ENCODE measurements at regions not wholly inside any gene's neighbourhood (a gene's known extent, or its start where the extent isn't known, plus 50 kb on each side); places are given as distances from the start of the nearest gene placed in this dataset.
"Not testable (repeated sequence)": the region's sequence is repeated elsewhere in the genome, so short reads cannot be mapped to it uniquely, and the experiment has no call there.

GRCh38 chr1:199877526-199878384 lies 149.8 kb upstream of the NR5A2 start:
- no peak for DNase-seq

DNA sequence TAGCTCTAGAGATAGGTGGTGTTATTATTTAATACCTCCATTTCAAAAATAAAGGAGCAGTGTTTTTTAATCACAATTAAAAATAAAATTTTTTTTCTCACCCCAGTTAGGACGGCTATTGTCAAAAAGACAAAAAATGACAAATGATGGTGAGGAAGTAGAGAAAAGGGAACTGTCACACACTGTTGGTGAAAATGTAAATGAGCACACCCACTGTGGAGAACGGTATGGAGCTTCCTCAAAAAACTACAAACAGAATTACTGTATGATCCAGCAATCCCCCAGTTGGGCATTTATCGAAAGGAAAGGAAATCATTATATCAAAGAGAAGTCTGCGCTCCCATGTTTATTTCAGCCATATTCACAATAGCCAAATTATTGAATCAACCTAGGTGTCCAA lies 148.7 kb upstream of the NR5A2 start:
- DNase-seq = no peak

DNA sequence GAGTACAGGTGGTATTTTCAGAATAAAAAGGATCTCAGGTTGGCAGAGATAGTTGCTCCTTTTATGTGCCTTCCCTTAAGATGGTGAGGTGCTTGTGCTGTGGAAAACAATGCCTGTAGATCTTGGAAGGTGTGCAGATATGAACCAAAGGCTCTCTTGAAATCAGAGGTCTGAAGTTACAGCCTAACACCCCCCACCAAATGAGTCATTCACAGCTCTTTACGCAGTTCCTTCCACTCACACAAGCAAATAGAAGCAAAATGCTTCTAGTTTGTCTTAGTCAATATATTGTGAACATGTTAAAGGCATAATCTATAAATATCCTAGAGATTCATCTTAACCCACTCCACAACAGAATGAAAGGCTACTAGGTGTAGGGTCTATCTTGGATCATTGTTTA lies 128.9 kb upstream of the NR5A2 start:
- no peak for DNase-seq

DNA sequence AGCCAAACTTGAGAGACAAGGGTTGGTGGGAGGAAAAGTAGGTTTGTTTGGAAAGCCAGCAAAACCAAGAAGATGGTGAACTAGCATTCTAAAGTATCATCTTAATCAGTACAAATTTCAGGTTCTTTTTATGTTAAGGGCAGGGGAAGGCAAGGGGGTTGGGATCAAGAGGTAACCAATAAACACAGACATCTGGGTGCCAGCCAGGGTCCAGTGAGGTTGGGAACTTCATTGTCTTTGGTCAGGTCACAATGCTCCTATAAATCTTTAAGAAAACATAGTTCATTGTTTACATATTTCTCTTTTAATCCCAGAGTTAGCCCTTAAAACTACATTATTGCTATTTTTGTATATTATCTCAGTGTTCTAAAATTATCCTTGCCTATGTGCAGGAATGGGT lies 126.2 kb upstream of the NR5A2 start:
- DNase-seq = no peak

DNA sequence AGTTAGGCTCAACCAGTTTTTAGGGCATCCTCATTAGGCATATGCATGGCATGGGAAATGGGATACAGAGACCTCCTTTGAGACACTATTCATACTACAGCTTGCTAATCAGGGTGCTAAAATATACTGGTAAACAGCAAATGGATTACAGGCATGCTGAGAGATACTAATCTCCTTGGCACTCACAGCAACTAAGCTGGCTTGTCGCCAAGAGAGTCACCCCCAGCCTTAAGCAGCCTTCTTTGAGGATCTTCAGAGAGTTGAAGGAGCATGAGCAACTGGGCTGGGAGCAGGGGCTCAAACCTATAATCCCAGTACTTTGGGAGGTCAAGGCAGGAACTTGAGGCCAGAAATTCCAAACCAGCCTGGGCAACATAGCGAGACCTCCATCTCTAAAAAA lies 120.1 kb upstream of the NR5A2 start:
- DNase-seq = no peak

DNA sequence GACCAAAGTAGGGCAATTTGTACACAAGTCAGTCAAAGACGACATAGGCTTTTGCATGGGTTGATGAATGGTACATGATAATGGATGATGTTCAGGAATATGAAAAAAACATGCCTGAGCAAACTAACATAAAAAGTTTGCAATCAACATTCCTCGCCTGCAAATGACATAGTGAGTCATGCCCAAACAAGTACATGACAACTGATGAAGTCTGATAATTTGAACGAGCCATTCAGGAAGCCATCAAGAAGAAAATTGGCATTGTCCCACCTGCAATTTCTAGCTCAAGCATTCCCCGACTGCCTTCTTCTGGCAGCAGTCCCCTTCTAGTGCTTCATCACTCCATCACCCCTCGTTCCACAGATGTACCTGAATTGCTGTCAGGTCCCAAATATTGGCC lies 118.4 kb upstream of the NR5A2 start:
- DNase-seq = no peak

DNA sequence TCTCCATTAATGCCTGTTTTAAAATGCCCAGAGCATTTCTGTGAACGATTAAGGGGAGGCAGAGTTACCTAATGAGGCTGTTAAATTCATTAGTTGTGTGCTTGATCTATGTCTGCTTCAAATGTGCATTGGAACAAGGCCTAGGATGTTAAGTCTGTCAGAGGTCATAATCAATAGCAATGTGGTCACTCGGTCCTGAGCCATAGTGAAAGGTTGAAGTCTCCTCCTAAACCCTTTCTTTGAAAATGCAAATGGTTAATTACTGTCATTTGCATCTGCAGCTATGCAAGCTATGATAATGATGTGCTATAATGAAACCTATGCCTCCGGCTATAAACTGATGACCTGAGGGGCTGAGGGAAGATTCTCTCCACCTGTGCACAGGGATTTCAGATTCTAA lies 114.2 kb upstream of the NR5A2 start:
- DNase-seq = no peak

DNA sequence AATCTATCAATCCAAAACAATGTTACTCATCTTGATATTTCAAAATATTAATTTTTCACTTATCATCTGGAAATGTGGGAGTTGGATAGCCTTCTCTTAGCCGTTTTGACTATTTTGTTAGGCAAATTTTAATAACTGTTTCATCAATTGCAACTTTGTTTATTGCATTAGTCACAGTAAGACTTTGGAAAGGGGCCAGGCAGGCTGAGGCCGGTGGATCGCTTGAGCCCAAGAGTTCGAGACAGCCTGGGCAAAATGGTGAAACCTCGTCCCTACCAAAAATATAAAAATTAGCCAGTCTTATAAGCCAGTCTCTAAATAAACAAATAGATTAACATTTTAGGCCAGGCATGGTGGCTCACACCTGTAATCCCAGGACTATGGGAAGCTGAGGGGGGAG lies 113.0 kb upstream of the NR5A2 start:
- DNase-seq = no peak

DNA sequence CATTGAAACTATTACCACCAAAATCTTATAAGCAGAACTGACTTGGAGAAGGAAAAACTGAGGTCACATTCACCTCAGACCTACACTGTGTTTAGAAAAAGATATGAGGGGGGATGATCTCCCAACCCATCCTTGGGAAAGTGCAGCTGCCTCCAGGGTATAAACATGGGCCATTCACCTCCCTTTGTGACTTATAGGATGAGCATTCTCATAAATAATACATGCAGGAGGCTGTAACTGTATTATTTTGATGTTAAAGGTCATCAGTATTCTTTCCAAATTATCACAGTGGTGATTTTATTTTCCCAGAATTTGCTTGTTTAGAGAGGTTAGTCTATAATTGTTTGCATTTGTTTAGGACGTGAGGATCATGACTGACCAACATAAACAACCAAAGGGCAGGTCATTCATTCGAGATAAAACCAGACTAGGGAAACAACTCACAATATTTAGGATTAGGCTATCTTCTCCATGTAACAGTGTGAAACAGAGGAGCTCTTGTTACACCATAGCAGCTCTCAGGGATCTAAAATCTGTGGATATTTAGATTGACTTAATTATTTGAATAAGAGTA lies 109.2 kb upstream of the NR5A2 start:
- DNase-seq = no peak

GRCh38 chr1:199920635-199921034 lies 106.9 kb upstream of the NR5A2 start:
- no peak for DNase-seq

DNA sequence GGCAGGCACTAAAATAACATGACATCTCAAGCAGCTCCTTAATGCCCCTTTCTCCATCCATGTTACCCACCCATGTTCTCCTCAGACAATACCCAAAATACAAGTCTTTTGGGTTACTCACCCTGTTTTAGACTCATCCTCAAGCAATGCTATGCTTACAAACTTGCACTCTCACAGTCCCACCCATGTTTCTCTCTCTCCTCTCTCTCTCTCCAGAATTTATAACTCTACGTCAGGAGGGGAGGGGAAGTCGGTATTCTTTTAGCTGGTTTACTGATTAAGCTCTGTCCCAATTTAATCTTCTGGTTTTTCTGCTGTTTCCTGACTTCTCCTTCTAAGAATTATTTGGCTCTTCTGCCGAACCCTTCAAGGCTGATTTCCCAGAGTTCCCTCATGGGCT lies 98.0 kb upstream of the NR5A2 start:
- no peak for DNase-seq

DNA sequence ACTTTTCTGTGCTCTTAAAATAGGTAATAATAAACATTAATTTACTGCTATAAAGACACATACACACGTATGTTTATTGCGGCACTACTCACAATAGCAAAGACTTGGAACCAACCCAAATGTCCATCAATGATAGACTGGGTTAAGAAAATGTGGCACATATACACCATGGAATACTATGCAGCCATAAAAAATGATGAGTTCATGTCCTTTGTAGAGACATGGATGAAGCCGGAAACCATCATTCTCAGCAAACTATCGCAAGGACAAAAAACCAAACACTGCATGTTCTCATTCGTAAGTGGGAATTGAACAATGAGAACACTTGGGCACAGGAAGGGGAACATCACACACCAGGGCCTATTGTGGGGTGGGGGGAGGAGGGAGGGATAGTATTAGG lies 97.4 kb upstream of the NR5A2 start:
- not testable (repeated sequence) for DNase-seq

- DNase-seq = no peak
These were observed 95.7 kb upstream of the NR5A2 start for GRCh38 chr1:199931666-199932377.

DNA sequence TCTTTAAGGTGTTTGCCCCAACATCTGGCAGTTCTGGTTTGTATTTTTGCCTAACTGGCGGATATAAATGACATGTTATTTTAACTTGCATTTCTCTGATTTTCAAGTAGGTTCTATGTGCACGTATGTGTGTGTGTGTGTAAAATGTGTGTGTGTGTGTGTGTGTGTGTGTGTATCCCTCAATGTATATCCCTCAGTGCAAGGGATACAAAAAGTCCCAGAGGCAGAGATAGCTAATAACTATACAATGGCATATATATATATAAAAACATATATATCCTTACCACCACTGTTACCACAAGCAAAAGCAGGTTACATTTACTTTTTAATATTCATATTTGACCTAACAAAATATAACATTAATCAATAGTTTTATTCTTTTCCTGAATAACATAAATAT lies 95.0 kb upstream of the NR5A2 start:
- no peak for DNase-seq

GRCh38 chr1:199936441-199936840 lies 91.1 kb upstream of the NR5A2 start:
- no peak for DNase-seq

- DNase-seq = no peak
These were observed 90.3 kb upstream of the NR5A2 start for GRCh38 chr1:199937161-199937560.

- DNase-seq = no peak
These were observed 89.8 kb upstream of the NR5A2 start for GRCh38 chr1:199937661-199938060.

- no peak for DNase-seq
These were observed 82.5 kb upstream of the NR5A2 start for GRCh38 chr1:199944986-199945385.

DNA sequence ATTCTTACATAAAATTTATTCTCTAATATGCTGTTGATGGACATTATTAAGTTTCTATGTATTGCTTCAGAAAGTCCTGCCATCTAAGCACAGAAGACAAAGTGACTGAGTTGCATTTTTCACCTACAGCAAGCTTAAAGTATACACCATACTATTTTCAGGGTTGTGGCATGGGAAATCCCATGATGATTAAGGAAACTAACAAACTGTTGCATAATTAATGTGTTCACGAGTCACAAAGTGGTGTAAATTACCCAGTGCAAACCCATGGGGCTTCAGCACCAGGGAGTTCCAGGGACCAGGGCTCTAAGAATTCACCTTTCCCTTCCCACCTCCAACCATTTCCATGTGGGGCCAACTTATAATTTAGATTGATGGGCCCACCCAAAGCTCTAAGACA lies 81.9 kb upstream of the NR5A2 start:
- DNase-seq = no peak

- no peak for DNase-seq
These were observed 81.0 kb upstream of the NR5A2 start for GRCh38 chr1:199946305-199947155.

GRCh38 chr1:199948587-199949280 lies 78.8 kb upstream of the NR5A2 start:
- DNase-seq = no peak

DNA sequence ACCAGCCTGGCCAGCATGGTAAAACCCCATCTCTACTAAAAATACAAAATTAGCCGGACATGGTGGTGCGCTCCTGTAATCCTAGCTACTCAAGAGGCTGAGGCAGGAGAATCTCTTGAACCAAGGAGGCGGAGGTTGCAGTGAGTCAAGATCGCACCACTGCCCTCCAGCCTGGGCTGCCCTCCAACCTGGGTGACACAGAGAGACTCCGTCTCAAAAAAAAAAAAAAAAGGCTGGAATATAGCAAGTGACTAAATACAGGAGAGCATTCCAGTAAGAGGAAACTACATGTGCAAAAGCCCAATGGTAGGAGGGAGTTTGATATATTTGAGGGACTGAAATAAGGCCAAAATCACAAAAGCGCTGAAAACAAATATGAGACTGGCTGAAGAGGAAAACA lies 76.5 kb upstream of the NR5A2 start:
- DNase-seq = not testable (repeated sequence)

GRCh38 chr1:199953651-199954050 lies 73.9 kb upstream of the NR5A2 start:
- no peak for DNase-seq

Measured in activated T-cell treated with anti-CD3 and anti-CD28 coated beads, Interleukin-2, amount 50 U/mL, for 1 hour (primary cell).